HG03045 (cell line): ENCODE measurements at regions not wholly inside any gene's neighbourhood (a gene's known extent, or its start where the extent isn't known, plus 50 kb on each side); places are given as distances from the start of the nearest gene placed in this dataset.

Source experiments
- ATAC-seq: cut with Tn5 transposase; IDR thresholded peaks from one replicate; pipeline ENCODE4 v1.9.1; 2021; ENCODE audit warnings: mild to moderate bottlenecking, moderate library complexity; ENCODE audit not compliant: unreplicated experiment

GRCh38 chr9:38164659-38165221, 95.7 kb upstream of the SHB start:
- ATAC-seq, result no peak

GRCh38 chr9:38163518-38163917, 94.5 kb upstream of the SHB start:
- ATAC-seq, result no peak

- ATAC-seq, result no peak
Measured at GRCh38 chr9:38162332-38163211, 93.5 kb upstream of the SHB start.

GRCh38 chr9:38160613-38161215, 91.7 kb upstream of the SHB start:
- ATAC-seq, result no peak

- no peak for ATAC-seq
Measured at GRCh38 chr9:38159599-38159998, 90.6 kb upstream of the SHB start.

GRCh38 chr9:38158628-38159027, 89.6 kb upstream of the SHB start:
- ATAC-seq, result no peak

- no peak for ATAC-seq
Measured at GRCh38 chr9:38157711-38158110, 88.7 kb upstream of the SHB start.

GRCh38 chr9:38154501-38155421, 85.7 kb upstream of the SHB start:
- ATAC-seq, result no peak

- ATAC-seq, result no peak
Measured at GRCh38 chr9:38153910-38154291, 84.9 kb upstream of the SHB start.

GRCh38 chr9:38153152-38153909, 84.3 kb upstream of the SHB start:
- no peak for ATAC-seq

- no peak for ATAC-seq
Measured at GRCh38 chr9:38149647-38150046, 80.6 kb upstream of the SHB start.

GRCh38 chr9:38146844-38147243, 77.8 kb upstream of the SHB start:
- no peak for ATAC-seq

GRCh38 chr9:38145526-38146053, 76.6 kb upstream of the SHB start:
- ATAC-seq, result no peak

- no peak for ATAC-seq
Measured at GRCh38 chr9:38144421-38144820, 75.4 kb upstream of the SHB start.

GRCh38 chr9:38141746-38142591, 72.9 kb upstream of the SHB start:
- no peak for ATAC-seq

GRCh38 chr9:38138276-38138675, 69.2 kb upstream of the SHB start:
- no peak for ATAC-seq

- no peak for ATAC-seq
Measured at GRCh38 chr9:38137342-38137741, 68.3 kb upstream of the SHB start.

- ATAC-seq, result no peak
Measured at GRCh38 chr9:38136386-38136785, 67.4 kb upstream of the SHB start.

GRCh38 chr9:38134611-38135237, 65.7 kb upstream of the SHB start:
- no peak for ATAC-seq
